Neural progenitor cell (in vitro differentiated cells): ENCODE measurements at regions not wholly inside any gene's neighbourhood (a gene's known extent, or its start where the extent isn't known, plus 50 kb on each side); places are given as distances from the start of the nearest gene placed in this dataset.

Source experiments
- DNase-seq: peaks from one replicate; pipeline ENCODE4 v3.0.0-alpha.2; 2016; ENCODE audit warnings: low spot score
- H2AFZ ChIP-seq: fragments of 200-600 bp; sonication (generic); replicated peaks from 2 replicates; pipeline ENCODE4 v1.6.1; 2016; ENCODE audit warnings: antibody characterized with exemption
- H3F3A ChIP-seq: fragments of 200-600 bp; sonication (generic); 2 replicates; pipeline ENCODE4 v1.6.1; 2016; ENCODE audit warnings: antibody characterized with exemption, low read depth
- H3K27ac ChIP-seq: fragments of 200-600 bp; sonication (generic); 2 replicates; pipeline ENCODE4 v1.5.1; 2016; ENCODE audit warnings: mild to moderate bottlenecking
- H3K27me3 ChIP-seq: fragments of 200-600 bp; sonication (generic); 2 replicates; pipeline ENCODE4 v1.6.1; 2016; ENCODE audit warnings: mild to moderate bottlenecking, moderate library complexity
- H3K36me3 ChIP-seq: fragments of 200-600 bp; sonication (generic); 2 replicates; pipeline ENCODE4 v1.5.1; 2016
- H3K4me1 ChIP-seq: fragments of 200-600 bp; sonication (generic); 2 replicates; pipeline ENCODE4 v1.6.1; 2016; ENCODE audit warnings: mixed run types
- H3K4me2 ChIP-seq: fragments of 200-600 bp; sonication (generic); 2 replicates; pipeline ENCODE4 v1.6.1; 2016
- H3K4me3 ChIP-seq: fragments of 200-600 bp; sonication (generic); 2 replicates; pipeline ENCODE4 v1.5.1; 2016
- H3K79me2 ChIP-seq: fragments of 200-600 bp; sonication (generic); 2 replicates; pipeline ENCODE4 v1.6.1; 2016; ENCODE audit warnings: low read depth
- H3K9ac ChIP-seq: fragments of 200-600 bp; sonication (generic); 2 replicates; pipeline ENCODE4 v1.6.1; 2016
- H3K9me3 ChIP-seq: fragments of 200-600 bp; sonication (generic); 2 replicates; pipeline ENCODE4 v1.5.1; 2016; ENCODE audit warnings: low read depth
- H4K20me1 ChIP-seq: fragments of 200-600 bp; sonication (generic); 2 replicates; pipeline ENCODE4 v1.6.1; 2016; ENCODE audit warnings: low read depth
- H3K27ac Mint-ChIP-seq: 3 replicates; pipeline ENCODE4 v1.8.0; 2021; ENCODE audit warnings: mixed read lengths
- H3K27me3 Mint-ChIP-seq: 2 replicates; pipeline ENCODE4 v1.8.0; 2022; ENCODE audit warnings: low read depth, mild to moderate bottlenecking, inconsistent platforms, moderate library complexity, mixed read lengths; ENCODE audit not compliant: insufficient read depth
- H3K36me3 Mint-ChIP-seq: 3 replicates; pipeline ENCODE4 v1.8.0; 2021; ENCODE audit warnings: mixed read lengths
- H3K4me1 Mint-ChIP-seq: 3 replicates; pipeline ENCODE4 v1.8.0; 2021; ENCODE audit warnings: mixed read lengths
- H3K4me3 Mint-ChIP-seq: 3 replicates; pipeline ENCODE4 v1.8.0; 2021; ENCODE audit warnings: mild to moderate bottlenecking, moderate library complexity, mixed read lengths
- H3K9me3 Mint-ChIP-seq: 3 replicates; pipeline ENCODE4 v1.8.0; 2020; ENCODE audit warnings: mixed read lengths
- EZH2 ChIP-seq: fragments of 200-600 bp; sonication (generic); IDR thresholded peaks from 2 replicates; pipeline ENCODE4 v1.6.1; 2017; ENCODE audit warnings: antibody characterized with exemption, mild to moderate bottlenecking, moderate library complexity
- EZH2phosphoT487 ChIP-seq: fragments of 200-600 bp; sonication (generic); IDR thresholded peaks from 2 replicates; pipeline ENCODE4 v1.6.1; 2017; ENCODE audit warnings: antibody characterized with exemption
- TF ChIP-seq, protein P1 (sequence below): fragments of 200-600 bp; sonication (generic); IDR thresholded peaks from 2 replicates; pipeline ENCODE4 v1.5.1; 2017; ENCODE audit warnings: antibody characterized with exemption, mild to moderate bottlenecking

- H3K9me3 Mint-ChIP-seq = peaks cover 2% of the 10 kb centered on the region
- no peaks in the 10 kb centered on the region for H3K79me2 ChIP-seq
- H3K4me1 ChIP-seq = no peaks in the 10 kb centered on the region
- no peak overlapping the region for H3K4me3 ChIP-seq
- no peaks in the 10 kb centered on the region for H3K27me3 ChIP-seq
- DNase-seq = no peak
- H3K4me1 Mint-ChIP-seq = peaks cover 11% of the 10 kb centered on the region
- no peak overlapping the region for H3K4me2 ChIP-seq
- no peak overlapping the region for H3K9ac ChIP-seq
- H3K36me3 Mint-ChIP-seq = no peaks in the 10 kb centered on the region
- H3K9me3 ChIP-seq = no peaks in the 10 kb centered on the region
- H3K4me3 Mint-ChIP-seq = no peak overlapping the region
- H2AFZ ChIP-seq = no peak overlapping the region
- H3K36me3 ChIP-seq = no peaks in the 10 kb centered on the region
- TF ChIP-seq, protein P1, sequence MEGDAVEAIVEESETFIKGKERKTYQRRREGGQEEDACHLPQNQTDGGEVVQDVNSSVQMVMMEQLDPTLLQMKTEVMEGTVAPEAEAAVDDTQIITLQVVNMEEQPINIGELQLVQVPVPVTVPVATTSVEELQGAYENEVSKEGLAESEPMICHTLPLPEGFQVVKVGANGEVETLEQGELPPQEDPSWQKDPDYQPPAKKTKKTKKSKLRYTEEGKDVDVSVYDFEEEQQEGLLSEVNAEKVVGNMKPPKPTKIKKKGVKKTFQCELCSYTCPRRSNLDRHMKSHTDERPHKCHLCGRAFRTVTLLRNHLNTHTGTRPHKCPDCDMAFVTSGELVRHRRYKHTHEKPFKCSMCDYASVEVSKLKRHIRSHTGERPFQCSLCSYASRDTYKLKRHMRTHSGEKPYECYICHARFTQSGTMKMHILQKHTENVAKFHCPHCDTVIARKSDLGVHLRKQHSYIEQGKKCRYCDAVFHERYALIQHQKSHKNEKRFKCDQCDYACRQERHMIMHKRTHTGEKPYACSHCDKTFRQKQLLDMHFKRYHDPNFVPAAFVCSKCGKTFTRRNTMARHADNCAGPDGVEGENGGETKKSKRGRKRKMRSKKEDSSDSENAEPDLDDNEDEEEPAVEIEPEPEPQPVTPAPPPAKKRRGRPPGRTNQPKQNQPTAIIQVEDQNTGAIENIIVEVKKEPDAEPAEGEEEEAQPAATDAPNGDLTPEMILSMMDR = no peak
- H4K20me1 ChIP-seq = no peaks in the 10 kb centered on the region
- no peaks in the 10 kb centered on the region for H3F3A ChIP-seq
- H3K27me3 Mint-ChIP-seq = peaks cover 3% of the 10 kb centered on the region
- no peak overlapping the region for H3K27ac ChIP-seq
- no peak overlapping the region for H3K27ac Mint-ChIP-seq
Observed at GRCh38 chr12:105798256-105798845, 340.4 kb downstream of the NUAK1 start.

GRCh38 chr12:105799103-105799502, 339.7 kb downstream of the NUAK1 start:
- no peak overlapping the region for H3K27ac Mint-ChIP-seq
- peaks cover 3% of the 10 kb centered on the region for H3K4me1 Mint-ChIP-seq
- Histone ChIP-seq H3K4me1 (no peaks in the 10 kb centered on the region), H4K20me1 (no peaks in the 10 kb centered on the region), H2AFZ (no peak overlapping the region), H3F3A (no peaks in the 10 kb centered on the region), H3K4me3 (no peak overlapping the region), H3K27me3 (no peaks in the 10 kb centered on the region), H3K9ac (no peak overlapping the region), H3K36me3 (no peaks in the 10 kb centered on the region), H3K4me2 (no peak overlapping the region), H3K79me2 (no peaks in the 10 kb centered on the region), H3K27ac (no peak overlapping the region), H3K9me3 (no peaks in the 10 kb centered on the region)
- H3K27me3 Mint-ChIP-seq = peaks cover 3% of the 10 kb centered on the region
- TF ChIP-seq EZH2phosphoT487 (no peak), EZH2 (no peak)
- TF ChIP-seq, protein P1 = no peak
- H3K4me3 Mint-ChIP-seq = no peak overlapping the region
- peaks cover 2% of the 10 kb centered on the region for H3K9me3 Mint-ChIP-seq
- H3K36me3 Mint-ChIP-seq = no peaks in the 10 kb centered on the region
- DNase-seq = no peak

DNA sequence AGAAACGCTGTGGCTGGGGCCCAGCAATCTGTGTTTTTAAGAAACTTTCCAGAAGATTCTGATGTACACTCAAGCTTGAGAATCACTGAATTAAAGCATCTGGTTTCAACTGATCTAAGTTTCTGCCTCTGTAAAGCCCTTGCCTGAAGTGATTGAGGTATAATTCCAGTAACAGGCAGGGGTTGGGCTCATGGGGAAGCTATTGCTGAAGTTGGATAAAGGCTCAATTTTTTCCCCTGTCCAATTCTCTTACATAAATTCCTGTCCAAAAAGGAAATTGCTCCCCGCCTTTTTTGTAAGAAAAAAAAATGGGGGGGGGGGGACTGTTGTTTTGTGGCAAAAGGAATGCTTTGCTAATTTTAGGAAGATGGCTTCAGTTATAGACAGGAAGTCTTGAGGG, 337.4 kb downstream of the NUAK1 start:
- Histone ChIP-seq H2AFZ (no peak overlapping the region), H3K27ac (no peak overlapping the region), H3K27me3 (no peaks in the 10 kb centered on the region), H3K79me2 (no peaks in the 10 kb centered on the region), H4K20me1 (no peaks in the 10 kb centered on the region), H3F3A (no peaks in the 10 kb centered on the region), H3K4me2 (no peak overlapping the region), H3K9me3 (no peaks in the 10 kb centered on the region), H3K4me3 (no peak overlapping the region), H3K36me3 (no peaks in the 10 kb centered on the region), H3K4me1 (no peaks in the 10 kb centered on the region), H3K9ac (no peak overlapping the region)
- Mint-ChIP-seq H3K27me3 (peaks cover 6% of the 10 kb centered on the region), H3K4me3 (no peak overlapping the region), H3K27ac (no peak overlapping the region), H3K4me1 (peaks cover 4% of the 10 kb centered on the region), H3K36me3 (no peaks in the 10 kb centered on the region), H3K9me3 (peaks cover 2% of the 10 kb centered on the region)
- DNase-seq = no peak
- TF ChIP-seq EZH2 (no peak), EZH2phosphoT487 (no peak)
- TF ChIP-seq, protein P1 = no peak
